GM12878 (cell line): ENCODE measurements at regions not wholly inside any gene's neighbourhood (a gene's known extent, or its start where the extent isn't known, plus 50 kb on each side); places are given as distances from the start of the nearest gene placed in this dataset.

Experiments used
- ATAC-seq: fragments of 200-7000 bp; cut with Tn5 transposase; 3 replicates; pipeline ENCODE4 v1.9.1; 2020; ENCODE audit warnings: mild to moderate bottlenecking, moderate library complexity
- BruUV-seq: library from RNA; stranded (reverse); fragments of 400-500 nt; replicated peaks from 2 replicates; lab custom pipeline; 2021; lab: Mats Ljungman, UMichigan
- CTCF ChIA-PET: fragments of 300-600 bp; sonication (Branson Sonifier 250); formaldehyde crosslinking; extraction: SDS; loops from one replicate; lab custom pipeline; 2021; ENCODE audit warnings: inconsistent platforms; lab: Yijun Ruan, JAX
- POLR2A ChIA-PET: fragments of 350-600 bp; formaldehyde crosslinking; extraction: SDS; loops from one replicate; lab custom pipeline; 2021; ENCODE audit warnings: inconsistent platforms; lab: Charles Lee
- RAD21 ChIA-PET: fragments of 300-600 bp; sonication (Branson Sonifier 250); formaldehyde crosslinking; loops from one replicate; lab custom pipeline; 2023; ENCODE audit warnings: antibody characterized with exemption; ENCODE audit not compliant: unreplicated experiment; lab: Charles Lee
- SMC1A ChIA-PET: fragments of 300-600 bp; sonication (Branson Sonifier 250); formaldehyde crosslinking; loops from one replicate; lab custom pipeline; 2023; ENCODE audit not compliant: unreplicated experiment, uncharacterized antibody; lab: Charles Lee
- DNase-seq: peaks from one replicate; pipeline ENCODE4 v3.0.0-alpha.2; 2011; ENCODE audit warnings: low read depth, low spot score
- FAIRE-seq: peaks from 3 replicates; lab custom pipeline; 2011; peaks lifted over from hg19 to GRCh38; lab: Jason Lieb, UNC
- H2AFZ ChIP-seq: 2 replicates; pipeline ENCODE4 v1.6.0; 2011; ENCODE audit warnings: low read depth, low read length, control low read depth; ENCODE audit not compliant: control insufficient read depth
- H3K27ac ChIP-seq: 2 replicates; pipeline ENCODE4 v1.5.1; 2011; ENCODE audit warnings: control low read depth; ENCODE audit not compliant: control insufficient read depth, insufficient read depth
- H3K27me3 ChIP-seq, 2 experiments: replicated peaks in 1 of 2; 2 replicates each; pipeline versions ENCODE4 v1.6.0 to v1.6.1; 2011; ENCODE audit warnings: low read length in 1 of 2; ENCODE audit not compliant: control insufficient read depth in 2 of 2, insufficient read depth in 2 of 2
- H3K36me3 ChIP-seq, 2 experiments: 2 replicates each; pipeline ENCODE4 v1.5.1; 2011; ENCODE audit warnings: low read length in 1 of 2; ENCODE audit not compliant: control insufficient read depth in 2 of 2, insufficient read depth in 2 of 2
- H3K4me1 ChIP-seq: 2 replicates; pipeline ENCODE4 v1.6.1; 2011; ENCODE audit warnings: mild to moderate bottlenecking, low read length, moderate library complexity, mixed read lengths; ENCODE audit not compliant: control insufficient read depth, insufficient read depth
- H3K4me2 ChIP-seq: 2 replicates; pipeline ENCODE4 v1.6.0; 2011; ENCODE audit warnings: control low read depth; ENCODE audit not compliant: control insufficient read depth, insufficient read depth
- H3K4me3 ChIP-seq: fragments of 200-600 bp; sonication (generic); 2 replicates; pipeline ENCODE4 v1.5.1; 2016
- H3K79me2 ChIP-seq: 2 replicates; pipeline ENCODE4 v1.6.0; 2011; ENCODE audit warnings: low read length; ENCODE audit not compliant: control insufficient read depth, insufficient read depth
- H3K9ac ChIP-seq: 2 replicates; pipeline ENCODE4 v1.8.0; 2011; ENCODE audit warnings: low read length, control low read depth, mixed read lengths; ENCODE audit not compliant: control insufficient read depth, insufficient read depth
- H3K9me3 ChIP-seq: replicated peaks from 3 replicates; pipeline ENCODE4 v1.5.1; 2011; ENCODE audit warnings: mild to moderate bottlenecking, low read length; ENCODE audit not compliant: control insufficient read depth, insufficient read depth
- H4K20me1 ChIP-seq: 2 replicates; pipeline ENCODE4 v1.6.0; 2011; ENCODE audit not compliant: control insufficient read depth, insufficient read depth
- ATF7 ChIP-seq: fragments of 450-650 bp; IDR thresholded peaks from 2 replicates; pipeline ENCODE4 v1.6.1; 2016; ENCODE audit warnings: low read depth, mild to moderate bottlenecking
- BCL11A ChIP-seq: IDR thresholded peaks from 2 replicates; pipeline ENCODE4 v1.6.1; 2011; ENCODE audit warnings: low read depth, low read length
- CBX3 ChIP-seq: fragments of 200-600 bp; sonication (generic); IDR thresholded peaks from 2 replicates; pipeline ENCODE4 v1.6.1; 2016; ENCODE audit warnings: low read depth, borderline replicate concordance
- CREB1 ChIP-seq: IDR thresholded peaks from 2 replicates; pipeline ENCODE4 v1.6.1; 2012; ENCODE audit warnings: low read depth, mild to moderate bottlenecking, inconsistent platforms
- EED ChIP-seq: sonication (generic); IDR thresholded peaks from 2 replicates; pipeline ENCODE4 v1.6.1; 2016; ENCODE audit warnings: antibody characterized with exemption, low read depth
- ESRRA ChIP-seq: IDR thresholded peaks from 2 replicates; pipeline ENCODE4 v1.6.1; 2012; ENCODE audit warnings: mild to moderate bottlenecking, low read length, improper control_type of control experiment
- GABPA ChIP-seq: IDR thresholded peaks from 2 replicates; pipeline ENCODE4 v1.6.1; 2014; ENCODE audit warnings: antibody characterized with exemption, low read depth, mild to moderate bottlenecking, inconsistent platforms
- GATAD2B ChIP-seq: fragments of 450-650 bp; conservative IDR thresholded peaks from 2 replicates; pipeline ENCODE4 v1.6.1; 2017; ENCODE audit warnings: low read depth, mild to moderate bottlenecking, moderate library complexity
- IKZF1 ChIP-seq: fragments of 450-650 bp; conservative IDR thresholded peaks from 2 replicates; pipeline ENCODE4 v1.6.1; 2017; ENCODE audit warnings: antibody characterized with exemption, mild to moderate bottlenecking
- KDM1A ChIP-seq: fragments of 200-600 bp; sonication (generic); IDR thresholded peaks from 2 replicates; pipeline ENCODE4 v1.6.1; 2016; ENCODE audit warnings: borderline replicate concordance
- MEF2A ChIP-seq: IDR thresholded peaks from 2 replicates; pipeline ENCODE4 v1.6.1; 2011; ENCODE audit warnings: low read depth, mild to moderate bottlenecking, low read length, moderate library complexity; ENCODE audit not compliant: insufficient read depth
- NFIC ChIP-seq: IDR thresholded peaks from 2 replicates; pipeline ENCODE4 v1.6.1; 2012; ENCODE audit warnings: low read depth, mild to moderate bottlenecking, inconsistent platforms, low read length, moderate library complexity
- NR2F1 ChIP-seq: fragments of 450-650 bp; conservative IDR thresholded peaks from 2 replicates; pipeline ENCODE4 v1.6.1; 2017; ENCODE audit warnings: mild to moderate bottlenecking
- POU2F2 ChIP-seq: IDR thresholded peaks from 3 replicates; pipeline ENCODE4 v1.6.1; 2011; ENCODE audit warnings: low read depth, mild to moderate bottlenecking, low read length, borderline replicate concordance
- SPI1 ChIP-seq: IDR thresholded peaks from 2 replicates; pipeline ENCODE4 v1.6.1; 2011; ENCODE audit warnings: low read depth, mild to moderate bottlenecking, low read length, moderate library complexity, borderline replicate concordance; ENCODE audit not compliant: insufficient read depth
- SUZ12 ChIP-seq: fragments of 200-600 bp; sonication (generic); IDR thresholded peaks from one replicate; pipeline ENCODE4 v1.6.1; 2018; ENCODE audit warnings: antibody characterized with exemption, mild to moderate bottlenecking; ENCODE audit not compliant: unreplicated experiment
- TBL1XR1 ChIP-seq: IDR thresholded peaks from 2 replicates; pipeline ENCODE4 v1.6.1; 2012; ENCODE audit warnings: low read depth, low read length, improper control_type of control experiment
- WGBS: methylation state at CpG from one replicate; pipeline ENCODE4 v1.1.6; 2016; ENCODE audit warnings: low lambda C conversion rate; ENCODE audit not compliant: insufficient replicate concordance, insufficient coverage; ENCODE audit errors: missing lambda C conversion rate; 5-methylcytosine and 5-hydroxymethylcytosine counted together
- in situ Hi-C: fragments of 300-500 bp; cut with MboI; formaldehyde crosslinking; loops from 9 replicates; pipeline ENCODE4 v1.14.3; 2018; ENCODE audit warnings: mixed read lengths
- intact Hi-C: fragments of 100-400 bp; cut with micrococcal nuclease; formaldehyde crosslinking; loops from one replicate; pipeline ENCODE4 v1.14.2; 2022; ENCODE audit not compliant: unreplicated experiment
- TF ChIP-seq, protein P1 (sequence below): IDR thresholded peaks from 2 replicates; pipeline ENCODE4 v1.6.1; 2012; ENCODE audit warnings: low read length, inconsistent platforms
- TF ChIP-seq, protein P2 (sequence below): IDR thresholded peaks from 2 replicates; pipeline ENCODE4 v1.6.1; 2011; ENCODE audit warnings: mild to moderate bottlenecking, low read depth, low read length, moderate library complexity; ENCODE audit not compliant: insufficient replicate concordance
- TF ChIP-seq, protein P3 (sequence below): fragments of 450-650 bp; IDR thresholded peaks from 2 replicates; pipeline ENCODE4 v1.6.1; 2017; ENCODE audit warnings: antibody characterized with exemption, mild to moderate bottlenecking, moderate library complexity
- TF ChIP-seq, protein P4 (sequence below): IDR thresholded peaks from 2 replicates; pipeline ENCODE4 v1.6.1; 2012; ENCODE audit warnings: low read depth, low read length, improper control_type of control experiment

DNA sequence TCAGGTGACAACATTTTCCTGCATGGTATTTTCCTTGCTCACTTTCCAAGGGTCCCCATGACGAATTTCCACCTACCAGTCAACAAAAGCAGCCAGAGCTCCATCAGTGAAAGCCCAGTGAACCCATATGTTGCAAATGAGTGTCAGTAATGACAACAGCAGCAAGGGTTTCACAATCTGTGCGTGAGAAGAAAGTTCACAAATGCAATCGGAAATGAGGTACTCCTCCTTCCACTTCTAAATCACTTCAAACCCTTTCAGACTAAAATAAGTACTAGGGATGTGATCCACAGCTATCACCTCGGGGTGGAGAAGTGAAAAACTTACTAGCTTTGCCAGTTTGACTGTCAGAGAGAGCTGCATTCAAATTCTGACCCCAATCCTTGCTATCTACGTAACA, 55.6 kb upstream of the BET1 start:
- Histone ChIP-seq H3K4me1 (peaks cover 11% of the 10 kb centered on the region; the same call in 1 of the 2 replicates), H3K27me3 (no peaks in the 10 kb centered on the region), H3K9ac (no peak overlapping the region), H3K9me3 (peaks cover 2% of the 10 kb centered on the region; the same call in 1 of the 3 replicates), H3K36me3 (no peaks in the 10 kb centered on the region), H3K4me2 (no peak overlapping the region), H2AFZ (no peak overlapping the region), H3K4me3 (no peak overlapping the region), H4K20me1 (no peaks in the 10 kb centered on the region), H3K79me2 (no peaks in the 10 kb centered on the region), H3K27ac (no peak overlapping the region)
- ATAC-seq: peak; percentile 59
- DNase-seq: peak; percentile 33
- POLR2A ChIA-PET: no interaction called here
- BruUV-seq: no TSS peak
- SMC1A ChIA-PET: interaction anchor here (0.7 to 2.1 kb wide), 7 partner anchors 9 to 91 kb away, joined by 3 to 9 read pairs (median 5); no protein-coding TSS in a partner anchor
- intact Hi-C loops: no loop called here
- FAIRE-seq: no peak
- in situ Hi-C loops: no loop called here
- 9% methylated on average over 5 of the region's 5 CpGs for WGBS
- RAD21 ChIA-PET: interaction anchor here (0.7 to 2.2 kb wide), 4 partner anchors 9 to 28 kb away, joined by 3 to 8 read pairs (median 4); no protein-coding TSS in a partner anchor
- CTCF ChIA-PET: no interaction called here
- TF ChIP-seq SPI1 (peak; percentile 36), BCL11A (peak; percentile 31; the same call in 1 of the 2 replicates), KDM1A (no peak), GABPA (peak; percentile 43; the same call in 1 of the 2 replicates), ATF7 (0 out of 2 replicates have a peak, but pooled peaks have one; percentile 12), SUZ12 (no peak), EED (peak; percentile 92), POU2F2 (0 out of 3 replicates have a peak, but pooled peaks have one; percentile 10), IKZF1 (peak; percentile 58), GATAD2B (no peak), TBL1XR1 (no peak), NR2F1 (0 out of 2 replicates have a peak, but pooled peaks have one; percentile 41), MEF2A (0 out of 2 replicates have a peak, but pooled peaks have one; percentile 52), CBX3 (no peak), NFIC (peak; percentile 87), CREB1 (peak; percentile 69), ESRRA (no peak)
- TF ChIP-seq, protein P1, sequence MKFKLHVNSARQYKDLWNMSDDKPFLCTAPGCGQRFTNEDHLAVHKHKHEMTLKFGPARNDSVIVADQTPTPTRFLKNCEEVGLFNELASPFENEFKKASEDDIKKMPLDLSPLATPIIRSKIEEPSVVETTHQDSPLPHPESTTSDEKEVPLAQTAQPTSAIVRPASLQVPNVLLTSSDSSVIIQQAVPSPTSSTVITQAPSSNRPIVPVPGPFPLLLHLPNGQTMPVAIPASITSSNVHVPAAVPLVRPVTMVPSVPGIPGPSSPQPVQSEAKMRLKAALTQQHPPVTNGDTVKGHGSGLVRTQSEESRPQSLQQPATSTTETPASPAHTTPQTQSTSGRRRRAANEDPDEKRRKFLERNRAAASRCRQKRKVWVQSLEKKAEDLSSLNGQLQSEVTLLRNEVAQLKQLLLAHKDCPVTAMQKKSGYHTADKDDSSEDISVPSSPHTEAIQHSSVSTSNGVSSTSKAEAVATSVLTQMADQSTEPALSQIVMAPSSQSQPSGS: peak; percentile 70
- TF ChIP-seq, protein P2, sequence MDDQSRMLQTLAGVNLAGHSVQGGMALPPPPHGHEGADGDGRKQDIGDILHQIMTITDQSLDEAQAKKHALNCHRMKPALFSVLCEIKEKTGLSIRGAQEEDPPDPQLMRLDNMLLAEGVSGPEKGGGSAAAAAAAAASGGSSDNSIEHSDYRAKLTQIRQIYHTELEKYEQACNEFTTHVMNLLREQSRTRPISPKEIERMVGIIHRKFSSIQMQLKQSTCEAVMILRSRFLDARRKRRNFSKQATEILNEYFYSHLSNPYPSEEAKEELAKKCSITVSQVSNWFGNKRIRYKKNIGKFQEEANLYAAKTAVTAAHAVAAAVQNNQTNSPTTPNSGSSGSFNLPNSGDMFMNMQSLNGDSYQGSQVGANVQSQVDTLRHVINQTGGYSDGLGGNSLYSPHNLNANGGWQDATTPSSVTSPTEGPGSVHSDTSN: no peak
- TF ChIP-seq, protein P3, sequence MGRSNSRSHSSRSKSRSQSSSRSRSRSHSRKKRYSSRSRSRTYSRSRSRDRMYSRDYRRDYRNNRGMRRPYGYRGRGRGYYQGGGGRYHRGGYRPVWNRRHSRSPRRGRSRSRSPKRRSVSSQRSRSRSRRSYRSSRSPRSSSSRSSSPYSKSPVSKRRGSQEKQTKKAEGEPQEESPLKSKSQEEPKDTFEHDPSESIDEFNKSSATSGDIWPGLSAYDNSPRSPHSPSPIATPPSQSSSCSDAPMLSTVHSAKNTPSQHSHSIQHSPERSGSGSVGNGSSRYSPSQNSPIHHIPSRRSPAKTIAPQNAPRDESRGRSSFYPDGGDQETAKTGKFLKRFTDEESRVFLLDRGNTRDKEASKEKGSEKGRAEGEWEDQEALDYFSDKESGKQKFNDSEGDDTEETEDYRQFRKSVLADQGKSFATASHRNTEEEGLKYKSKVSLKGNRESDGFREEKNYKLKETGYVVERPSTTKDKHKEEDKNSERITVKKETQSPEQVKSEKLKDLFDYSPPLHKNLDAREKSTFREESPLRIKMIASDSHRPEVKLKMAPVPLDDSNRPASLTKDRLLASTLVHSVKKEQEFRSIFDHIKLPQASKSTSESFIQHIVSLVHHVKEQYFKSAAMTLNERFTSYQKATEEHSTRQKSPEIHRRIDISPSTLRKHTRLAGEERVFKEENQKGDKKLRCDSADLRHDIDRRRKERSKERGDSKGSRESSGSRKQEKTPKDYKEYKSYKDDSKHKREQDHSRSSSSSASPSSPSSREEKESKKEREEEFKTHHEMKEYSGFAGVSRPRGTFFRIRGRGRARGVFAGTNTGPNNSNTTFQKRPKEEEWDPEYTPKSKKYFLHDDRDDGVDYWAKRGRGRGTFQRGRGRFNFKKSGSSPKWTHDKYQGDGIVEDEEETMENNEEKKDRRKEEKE: no peak
- TF ChIP-seq, protein P4, sequence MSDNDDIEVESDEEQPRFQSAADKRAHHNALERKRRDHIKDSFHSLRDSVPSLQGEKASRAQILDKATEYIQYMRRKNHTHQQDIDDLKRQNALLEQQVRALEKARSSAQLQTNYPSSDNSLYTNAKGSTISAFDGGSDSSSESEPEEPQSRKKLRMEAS: no peak
